GM19467 (cell line): ENCODE measurements at regions not wholly inside any gene's neighbourhood (a gene's known extent, or its start where the extent isn't known, plus 50 kb on each side); places are given as distances from the start of the nearest gene placed in this dataset.
"Not testable (repeated sequence)": the region's sequence is repeated elsewhere in the genome, so short reads cannot be mapped to it uniquely, and the experiment has no call there.

Source experiments
- ATAC-seq: cut with Tn5 transposase; IDR thresholded peaks from one replicate; pipeline ENCODE4 v1.9.1; 2021; ENCODE audit warnings: mild to moderate bottlenecking, moderate library complexity; ENCODE audit not compliant: unreplicated experiment

DNA sequence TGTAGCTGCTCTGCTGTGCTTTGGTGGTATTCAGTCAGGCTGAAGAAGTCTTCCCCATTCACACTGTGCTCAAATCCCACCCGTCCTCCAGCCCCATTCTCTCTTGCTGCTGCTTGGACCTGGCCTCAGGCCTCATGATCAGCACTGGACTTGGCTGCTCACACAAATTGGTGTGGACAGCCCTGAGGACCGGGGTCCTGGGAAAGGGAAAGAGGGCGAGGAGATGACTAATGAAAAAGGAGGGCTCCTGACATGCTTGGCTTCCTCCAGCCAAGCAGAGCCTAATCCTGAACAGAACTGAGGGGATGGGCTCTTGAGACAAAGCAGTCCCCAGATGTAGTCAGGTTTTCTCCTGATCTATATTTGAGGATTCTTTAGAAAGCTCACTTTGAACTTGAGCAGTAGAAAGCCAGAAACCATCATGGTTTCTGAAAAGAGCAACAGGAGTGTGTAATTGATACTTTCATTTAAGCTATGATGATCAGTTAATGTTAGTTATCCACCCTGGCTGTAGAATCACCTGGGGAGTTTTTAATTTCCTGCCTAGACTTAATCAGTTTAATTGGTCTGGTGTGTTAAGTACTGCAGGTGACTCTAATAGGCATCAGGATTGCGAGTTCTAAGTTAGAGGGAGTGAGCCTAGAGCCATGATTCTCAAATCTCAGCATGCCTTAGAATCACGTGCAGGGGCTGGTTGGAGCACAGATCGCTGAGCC is 79.4 kb upstream of the THBS1 start:
- ATAC-seq: no peak

DNA sequence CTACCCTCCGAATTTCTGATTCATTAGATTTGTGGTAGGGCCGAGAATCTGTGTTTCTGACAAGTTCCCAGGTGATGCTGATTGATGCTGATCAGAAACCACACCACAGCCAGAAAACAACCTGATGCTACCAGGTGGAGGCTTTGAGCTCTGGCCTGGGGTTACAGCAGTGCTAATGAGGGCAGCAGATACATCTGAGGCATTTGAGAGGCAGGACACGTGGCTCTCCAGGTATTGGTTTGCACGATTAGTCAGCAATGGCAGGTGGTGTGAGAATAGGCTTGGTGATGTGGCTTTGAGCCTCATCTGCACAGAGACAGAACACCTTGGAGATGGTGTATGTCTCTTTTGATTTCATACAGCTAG is 78.8 kb upstream of the THBS1 start:
- ATAC-seq: no peak

DNA sequence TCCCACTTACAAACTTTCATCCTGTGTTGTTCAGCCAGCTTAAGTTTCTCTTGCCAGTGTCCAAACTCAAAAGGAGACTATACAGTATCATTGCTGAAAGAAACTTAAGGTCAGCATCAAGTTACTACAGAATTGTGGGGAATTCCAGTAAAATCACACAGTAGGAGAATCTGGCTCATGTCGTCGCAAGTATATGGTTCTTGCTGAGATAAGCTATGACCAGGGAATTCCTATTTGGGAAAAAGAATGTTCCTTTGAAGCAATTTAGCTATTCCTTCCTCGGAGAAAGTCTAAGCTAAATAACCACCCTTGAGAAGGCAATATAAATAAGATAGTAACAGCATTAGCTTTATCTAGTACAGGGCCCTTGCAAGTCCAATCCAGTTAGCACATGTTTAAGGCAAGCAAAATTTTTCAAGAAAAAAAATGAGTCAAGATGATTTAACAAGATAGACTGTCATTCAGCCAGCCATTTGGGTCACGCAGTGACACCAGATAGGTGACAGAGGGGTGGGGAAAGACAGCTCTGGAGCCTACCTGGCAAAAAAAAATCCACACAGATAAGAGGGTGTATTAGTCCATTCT is 78.2 kb upstream of the THBS1 start:
- no peak for ATAC-seq

DNA sequence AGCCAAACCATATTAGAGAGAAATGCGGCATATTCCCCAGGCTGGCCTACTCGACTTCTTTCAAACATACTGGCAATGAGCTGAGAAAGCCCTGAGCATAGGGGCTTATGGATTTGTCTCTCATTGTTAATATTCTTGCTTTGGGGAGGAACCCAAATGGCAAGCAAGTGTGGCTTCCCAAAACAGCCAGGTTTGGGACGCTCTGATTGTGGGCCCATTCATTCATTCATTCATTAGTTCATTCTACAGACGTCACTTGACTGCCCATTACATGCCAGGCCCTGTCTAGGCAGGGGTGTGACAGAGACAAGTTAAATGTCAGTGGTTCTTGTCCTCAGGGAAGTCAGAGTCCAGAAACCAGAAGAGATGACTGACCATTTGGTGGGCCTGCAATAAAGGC is 77.4 kb upstream of the THBS1 start:
- ATAC-seq: no peak

DNA sequence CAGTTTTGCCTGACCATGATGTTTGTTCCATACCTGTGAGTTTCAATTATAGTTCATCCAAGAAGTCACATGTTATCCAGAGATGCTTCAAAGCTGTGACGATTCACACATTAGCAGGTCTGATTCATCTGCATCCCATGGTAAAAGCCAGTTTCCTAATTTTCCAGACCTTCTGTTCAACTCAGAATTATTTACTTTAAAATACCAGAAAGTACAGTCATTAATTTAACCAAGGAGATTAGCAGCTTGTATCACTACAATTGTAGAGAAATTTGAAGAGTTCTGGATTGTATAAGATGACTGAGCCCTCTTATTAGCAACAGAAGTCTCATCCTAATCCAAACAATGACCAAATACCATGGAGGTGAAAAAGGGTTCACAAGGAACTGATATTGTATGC is 76.1 kb upstream of the THBS1 start:
- ATAC-seq: no peak

DNA sequence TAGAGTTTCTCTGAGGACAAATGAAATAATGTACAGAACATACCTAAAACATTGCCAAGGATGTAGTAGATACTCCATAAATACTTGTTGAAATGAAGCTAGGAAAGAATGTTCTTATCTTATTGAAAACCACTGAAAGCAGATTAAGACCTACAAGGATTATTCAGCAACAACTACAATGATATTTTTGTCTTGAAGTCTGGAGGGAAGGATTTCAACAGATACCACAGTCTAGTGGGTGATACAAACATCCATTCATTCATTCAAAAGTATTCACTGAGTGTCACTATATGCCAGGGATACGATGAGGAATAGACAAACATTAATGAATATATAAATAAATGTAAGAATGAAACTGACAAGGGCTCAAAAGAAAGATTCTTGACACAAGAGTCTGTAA is 74.7 kb upstream of the THBS1 start:
- no peak for ATAC-seq

DNA sequence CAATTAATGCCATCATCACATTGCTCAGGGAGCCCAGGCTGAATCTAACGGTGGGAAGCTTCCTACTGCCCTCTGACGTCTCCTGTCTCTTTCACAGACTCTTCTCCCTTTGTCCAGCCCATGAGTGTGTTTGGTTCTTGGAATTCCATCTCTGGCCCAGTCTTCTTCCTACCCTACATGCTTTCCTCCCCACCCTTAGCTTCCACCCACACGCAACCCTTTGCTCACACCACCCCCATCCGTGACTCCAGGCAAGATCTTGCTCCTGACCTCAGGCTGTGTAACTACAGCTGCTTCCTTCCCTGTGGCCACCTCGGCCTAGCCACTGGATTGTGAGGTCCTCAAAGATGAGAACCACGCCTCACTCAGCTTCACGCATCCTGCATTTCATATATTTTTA is 72.3 kb upstream of the THBS1 start:
- ATAC-seq: no peak

DNA sequence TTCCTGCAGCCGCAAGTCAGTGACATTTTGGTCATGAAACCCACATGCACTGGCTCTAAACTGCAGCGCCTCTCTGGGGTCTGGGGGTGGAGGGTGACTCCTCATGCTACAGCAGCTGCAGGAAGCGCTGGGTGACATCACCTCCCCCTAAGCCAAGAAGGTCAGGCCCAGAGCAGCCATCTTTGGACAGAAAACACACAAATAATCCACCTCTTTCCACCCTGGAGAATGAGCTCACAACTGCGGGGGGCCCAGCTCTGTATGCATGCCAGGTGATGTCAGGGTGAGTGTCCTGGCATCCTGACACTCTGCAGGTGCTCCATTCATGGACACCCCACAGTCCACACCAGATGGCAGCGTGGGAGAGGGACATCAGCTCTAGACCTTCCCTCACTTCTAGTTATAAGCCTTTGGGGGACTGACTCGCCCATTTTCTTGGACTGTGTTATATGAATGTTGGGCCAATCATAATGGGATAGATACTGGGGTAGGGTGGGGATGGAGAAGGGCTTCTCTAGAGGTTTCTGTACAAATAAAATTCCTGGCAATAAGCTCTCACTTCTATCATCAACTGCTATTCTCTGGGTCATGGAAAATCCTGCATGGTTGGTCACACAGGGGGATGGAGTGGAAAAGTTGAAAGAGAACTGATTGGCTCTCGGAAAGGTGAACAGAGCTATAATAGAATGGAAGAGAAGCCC is 70.7 kb upstream of the THBS1 start:
- ATAC-seq: no peak

DNA sequence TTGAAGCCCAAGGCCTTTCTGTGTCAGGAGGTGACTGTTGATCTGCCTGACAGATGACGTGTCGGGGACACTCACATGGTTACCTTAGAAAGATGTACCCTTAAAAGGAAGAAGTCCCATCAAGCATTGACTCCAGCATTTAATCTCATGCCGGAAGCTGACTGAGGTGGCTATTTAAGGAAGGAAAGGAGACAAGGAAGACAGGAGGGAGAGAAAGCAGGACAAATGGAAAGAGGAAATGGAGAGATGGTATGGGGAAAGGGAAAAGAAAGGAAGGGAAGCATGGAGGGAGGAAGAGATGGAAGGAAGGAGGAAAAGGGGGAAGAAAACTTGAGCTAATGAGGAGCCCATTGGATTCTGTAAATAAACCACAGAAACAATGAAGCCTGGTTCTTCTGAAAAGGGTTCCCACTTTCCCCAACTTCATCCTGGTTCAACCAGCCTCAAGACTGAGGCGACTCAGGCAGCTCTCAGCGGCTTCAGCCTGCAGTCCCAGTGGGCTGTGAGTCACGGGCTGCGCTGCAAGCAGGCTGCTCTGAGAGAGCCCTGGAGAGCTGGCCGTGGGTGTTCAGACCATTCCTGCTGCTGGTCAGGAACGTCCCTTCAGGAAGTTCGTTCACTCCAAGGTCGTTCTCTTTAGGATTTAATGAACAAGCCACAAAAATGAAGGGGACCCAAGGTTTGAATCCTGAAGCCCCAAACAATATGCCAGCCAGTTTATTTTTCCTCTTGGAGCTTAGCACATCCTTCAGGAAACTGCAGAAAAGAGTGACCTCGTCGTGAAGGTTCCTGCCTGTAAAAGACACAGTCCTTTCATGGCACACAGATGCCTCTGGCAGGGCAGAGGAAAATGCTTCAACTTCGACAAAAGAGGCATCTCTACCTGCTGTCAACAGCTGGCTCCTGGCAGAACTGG is 69.6 kb upstream of the THBS1 start:
- ATAC-seq: no peak

DNA sequence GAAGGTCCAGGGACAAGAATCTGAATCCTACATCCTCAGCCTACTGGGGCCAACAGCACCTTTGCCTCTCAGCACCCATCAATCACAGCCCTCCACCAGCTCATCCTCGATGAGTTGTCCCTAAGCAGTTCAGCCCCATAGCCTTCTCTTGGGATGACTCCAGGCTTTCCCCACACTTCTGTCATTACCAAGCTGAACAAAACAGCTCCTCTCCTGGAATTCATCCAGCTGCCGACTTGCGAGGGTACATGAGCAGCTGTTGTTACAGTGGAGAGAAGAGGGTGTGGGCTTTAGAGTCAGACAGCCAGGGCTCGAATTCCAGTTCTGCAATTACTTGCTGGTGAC is 69.0 kb upstream of the THBS1 start:
- ATAC-seq: no peak

DNA sequence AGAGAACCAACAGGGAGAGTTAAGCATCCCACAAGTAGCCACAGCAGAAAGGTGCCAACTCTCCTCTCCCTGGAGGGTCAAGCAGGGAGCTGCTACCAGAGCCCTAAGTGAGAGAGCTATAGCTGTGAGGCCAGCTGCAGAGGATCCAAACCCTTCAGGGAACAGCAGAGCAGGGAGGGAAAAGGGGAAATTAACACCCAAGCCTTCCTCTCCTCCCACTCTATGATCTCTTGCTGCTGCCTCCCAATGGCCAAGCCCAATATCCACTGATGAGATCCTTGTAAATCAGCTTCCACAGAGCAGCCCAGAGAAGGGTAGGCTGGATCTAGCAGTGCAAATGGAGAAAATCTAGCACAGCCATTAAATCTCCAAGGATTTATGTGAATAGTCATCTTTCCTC is 68.2 kb upstream of the THBS1 start:
- no peak for ATAC-seq

DNA sequence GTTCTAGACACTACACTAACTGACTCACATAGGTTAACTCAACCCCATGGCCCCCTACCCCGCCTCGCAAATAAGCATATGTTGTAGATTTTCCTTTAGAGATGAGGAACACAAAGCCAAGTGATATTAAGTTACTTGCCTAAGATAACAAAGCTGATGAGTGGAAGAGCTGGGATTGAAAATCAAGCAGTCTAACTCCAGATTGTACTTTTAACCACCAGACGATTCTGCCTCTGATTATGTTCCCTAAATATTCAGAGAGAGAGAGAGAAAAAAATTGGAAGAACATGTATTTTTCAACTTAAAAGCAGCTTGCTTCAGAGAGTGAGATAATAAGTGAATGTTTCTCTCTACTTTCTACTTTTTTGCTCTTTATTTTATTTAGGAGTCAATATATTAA is 66.9 kb upstream of the THBS1 start:
- no peak for ATAC-seq

DNA sequence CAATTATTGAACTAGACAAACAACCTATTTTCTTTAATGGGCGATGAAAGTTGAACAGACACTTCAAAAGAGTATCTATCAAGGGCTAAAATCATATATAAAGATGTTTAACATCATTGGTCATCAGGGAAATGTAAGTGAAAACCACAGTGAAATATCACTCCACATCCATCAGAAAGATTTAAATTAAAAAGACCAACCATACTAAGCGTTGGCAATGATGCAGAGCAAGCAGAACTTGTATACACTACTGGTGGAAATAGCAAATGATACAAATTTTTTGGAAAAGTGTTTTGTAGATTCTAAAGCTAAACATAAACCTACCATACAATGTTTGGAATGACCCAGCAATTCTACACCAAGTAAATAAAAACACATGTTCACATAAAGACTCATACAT is 65.9 kb upstream of the THBS1 start:
- ATAC-seq: no peak

DNA sequence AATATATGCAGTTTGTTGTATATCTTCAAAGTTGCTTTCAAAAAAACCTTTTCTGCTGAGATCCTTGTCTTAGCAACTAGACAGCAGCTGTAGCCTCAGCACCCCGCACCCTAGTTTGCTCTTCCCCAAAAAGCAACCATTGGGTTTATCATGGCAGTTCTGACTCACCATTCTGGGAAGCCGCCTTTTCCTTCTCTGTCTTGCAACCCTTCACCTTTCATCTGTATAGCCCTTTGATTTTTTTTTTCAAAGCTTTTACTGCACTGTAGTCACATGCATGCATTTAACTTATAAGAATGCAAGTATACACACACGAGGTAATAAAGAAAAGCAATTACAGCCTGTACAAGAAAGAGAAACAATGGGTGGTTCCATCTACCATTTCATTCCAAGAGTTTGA is 65.1 kb upstream of the THBS1 start:
- no peak for ATAC-seq

DNA sequence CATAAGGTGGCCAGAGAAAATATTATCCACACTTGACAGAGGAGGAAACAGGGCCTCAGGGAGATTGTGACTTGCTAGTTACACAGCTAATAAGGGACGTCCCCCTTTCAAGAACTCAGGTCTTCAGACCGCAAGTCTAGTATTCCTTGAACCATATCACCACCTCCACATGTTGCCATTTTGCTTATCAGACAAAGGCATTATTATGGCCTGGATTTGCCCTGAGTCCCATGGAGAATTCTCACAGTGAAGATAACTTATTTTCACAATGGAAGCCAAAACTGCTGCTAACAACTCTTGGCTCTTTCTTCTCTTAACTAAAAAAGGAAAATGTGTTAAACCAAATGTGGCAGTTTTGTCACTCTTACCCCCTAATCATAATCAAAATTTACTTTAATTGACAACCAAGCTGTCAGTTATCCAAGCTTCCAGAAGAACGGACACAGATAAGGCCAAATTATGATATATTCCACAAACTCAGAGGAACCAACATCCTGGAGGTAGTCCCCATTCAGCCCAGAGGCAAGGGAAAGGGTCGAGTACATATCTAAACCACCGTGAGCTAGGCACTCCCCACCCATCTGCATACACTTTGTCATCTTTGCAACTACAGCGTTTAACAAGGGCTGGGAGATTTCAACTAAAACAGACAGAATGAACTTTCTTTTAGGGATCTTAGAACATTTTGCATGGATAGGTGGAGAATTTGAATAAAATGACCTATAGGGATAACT is 63.6 kb upstream of the THBS1 start:
- ATAC-seq: no peak

DNA sequence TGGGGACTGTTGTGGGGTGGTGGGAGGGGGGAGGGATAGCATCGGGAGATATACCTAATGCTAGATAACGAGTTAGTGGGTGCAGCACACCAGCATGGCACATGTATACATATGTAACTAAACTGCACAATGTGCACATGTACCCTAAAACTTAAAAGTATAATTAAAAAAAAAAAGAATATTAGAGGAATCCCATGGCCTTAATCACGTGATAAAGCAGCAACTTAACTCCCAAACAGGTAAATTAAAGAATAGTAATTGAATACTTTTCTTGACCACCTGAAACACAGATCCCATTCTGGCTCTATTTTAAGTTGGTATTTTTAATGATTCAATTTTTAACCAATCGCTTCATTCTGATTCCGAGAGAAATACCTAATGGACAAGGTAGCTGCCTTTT is 56.9 kb upstream of the THBS1 start:
- not testable (repeated sequence) for ATAC-seq

DNA sequence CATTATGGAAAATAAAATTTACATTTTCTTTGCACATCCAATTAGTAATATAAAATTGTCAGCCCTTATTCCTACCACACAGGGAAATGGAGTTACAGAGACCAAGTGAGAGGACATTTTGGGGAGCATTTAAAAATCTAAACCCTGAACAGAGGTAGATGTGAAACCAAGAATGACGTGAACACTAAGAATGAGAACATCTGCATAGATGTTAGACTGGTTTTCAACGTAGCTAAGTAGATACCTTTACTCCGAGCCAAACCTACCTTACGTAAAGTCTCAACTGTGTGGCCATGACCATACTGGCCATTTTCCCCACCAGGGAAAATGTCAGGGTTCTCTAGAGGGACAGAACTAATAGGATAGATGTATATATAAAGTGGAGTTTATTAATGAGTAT is 51.4 kb upstream of the THBS1 start:
- no peak for ATAC-seq

DNA sequence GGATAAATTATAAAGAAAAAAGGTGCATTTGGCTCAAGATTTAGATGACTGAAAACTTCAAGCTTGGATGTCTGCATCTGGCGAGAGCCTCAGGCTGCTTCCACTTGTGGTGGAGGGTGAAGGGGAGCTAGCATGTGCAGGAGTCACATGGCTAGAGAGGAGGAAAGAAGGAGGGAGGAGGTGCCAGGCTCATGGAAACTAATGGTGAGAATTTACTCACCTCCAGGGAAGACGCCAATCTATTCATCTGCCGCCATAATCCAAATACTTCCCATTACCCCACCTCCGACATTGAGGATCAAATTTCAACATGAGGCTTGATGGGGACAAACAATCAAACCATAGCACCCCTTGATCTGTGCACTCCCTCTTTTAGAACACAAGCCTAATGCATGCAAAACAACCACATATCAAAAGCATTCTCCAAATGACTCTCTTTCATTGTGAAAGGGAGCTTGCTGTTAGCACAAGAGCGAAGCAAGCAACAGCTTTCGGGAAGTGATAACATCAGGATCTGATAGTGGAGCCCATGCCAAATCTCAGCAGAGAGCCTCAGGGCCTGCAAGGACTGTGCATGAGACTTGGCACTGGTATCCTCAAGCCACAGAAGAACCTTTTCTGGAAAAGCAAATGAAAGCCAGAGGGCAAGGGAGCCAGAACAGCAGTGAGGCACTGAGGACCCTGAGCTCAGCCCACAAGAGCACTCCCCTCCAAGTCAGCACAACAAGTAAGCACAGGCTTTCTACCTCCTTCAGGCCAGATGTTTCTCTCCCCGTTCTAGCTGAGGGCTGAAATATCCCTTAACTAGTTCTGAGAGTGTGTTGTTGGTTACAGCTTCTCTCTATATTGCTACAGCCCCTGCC is 50.2 kb upstream of the THBS1 start:
- ATAC-seq: no peak
